ENCODE measurements at regions not wholly inside any gene's neighbourhood (a gene's known extent, or its start where the extent isn't known, plus 50 kb on each side); places are given as distances from the start of the nearest gene placed in this dataset.
A peak's percentile ranks its signal among the peaks of the same experiment; 100 is the strongest.
"Not testable (repeated sequence)": the region's sequence is repeated elsewhere in the genome, so short reads cannot be mapped to it uniquely, and the experiment has no call there.

DNA sequence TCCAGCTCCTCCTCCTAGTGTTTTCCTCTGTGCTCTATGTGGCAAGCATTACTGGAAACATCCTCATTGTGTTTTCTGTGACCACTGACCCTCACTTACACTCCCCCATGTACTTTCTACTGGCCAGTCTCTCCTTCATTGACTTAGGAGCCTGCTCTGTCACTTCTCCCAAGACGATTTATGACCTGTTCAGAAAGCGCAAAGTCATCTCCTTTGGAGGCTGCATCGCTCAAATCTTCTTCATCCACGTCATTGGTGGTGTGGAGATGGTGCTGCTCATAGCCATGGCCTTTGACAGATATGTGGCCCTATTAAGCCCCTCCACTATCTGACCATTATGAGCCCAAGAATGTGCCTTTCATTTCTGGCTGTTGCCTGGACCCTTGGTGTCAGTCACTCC is 64.0 kb downstream of the OR4F15 start:
- DNase-seq (ENCODE audit: low spot score); H3K4me3 ChIP-seq; H3K27ac ChIP-seq: not testable (repeated sequence)

DNA sequence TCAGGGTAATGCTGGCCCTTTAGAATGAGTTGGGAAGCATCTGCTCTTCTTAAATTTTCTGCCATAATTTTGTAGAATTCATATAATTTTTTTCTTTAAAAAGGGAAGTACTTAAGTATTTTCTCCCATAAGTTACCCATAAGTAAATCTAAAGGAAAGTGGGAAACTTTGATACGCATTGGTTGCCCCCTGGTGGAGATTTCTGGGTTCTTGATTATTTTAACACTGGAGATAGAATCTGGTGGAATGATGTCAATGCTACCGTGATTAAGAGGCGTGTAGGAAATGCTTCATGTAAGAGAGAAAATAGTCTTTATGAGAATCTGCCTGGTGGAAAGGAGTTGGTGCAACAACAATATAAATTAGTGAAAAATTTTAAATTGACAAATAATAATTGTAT is 65.6 kb downstream of the OR4F15 start:
- not testable (repeated sequence) for H3K27ac ChIP-seq; DNase-seq (ENCODE audit: low spot score); H3K4me3 ChIP-seq

DNA sequence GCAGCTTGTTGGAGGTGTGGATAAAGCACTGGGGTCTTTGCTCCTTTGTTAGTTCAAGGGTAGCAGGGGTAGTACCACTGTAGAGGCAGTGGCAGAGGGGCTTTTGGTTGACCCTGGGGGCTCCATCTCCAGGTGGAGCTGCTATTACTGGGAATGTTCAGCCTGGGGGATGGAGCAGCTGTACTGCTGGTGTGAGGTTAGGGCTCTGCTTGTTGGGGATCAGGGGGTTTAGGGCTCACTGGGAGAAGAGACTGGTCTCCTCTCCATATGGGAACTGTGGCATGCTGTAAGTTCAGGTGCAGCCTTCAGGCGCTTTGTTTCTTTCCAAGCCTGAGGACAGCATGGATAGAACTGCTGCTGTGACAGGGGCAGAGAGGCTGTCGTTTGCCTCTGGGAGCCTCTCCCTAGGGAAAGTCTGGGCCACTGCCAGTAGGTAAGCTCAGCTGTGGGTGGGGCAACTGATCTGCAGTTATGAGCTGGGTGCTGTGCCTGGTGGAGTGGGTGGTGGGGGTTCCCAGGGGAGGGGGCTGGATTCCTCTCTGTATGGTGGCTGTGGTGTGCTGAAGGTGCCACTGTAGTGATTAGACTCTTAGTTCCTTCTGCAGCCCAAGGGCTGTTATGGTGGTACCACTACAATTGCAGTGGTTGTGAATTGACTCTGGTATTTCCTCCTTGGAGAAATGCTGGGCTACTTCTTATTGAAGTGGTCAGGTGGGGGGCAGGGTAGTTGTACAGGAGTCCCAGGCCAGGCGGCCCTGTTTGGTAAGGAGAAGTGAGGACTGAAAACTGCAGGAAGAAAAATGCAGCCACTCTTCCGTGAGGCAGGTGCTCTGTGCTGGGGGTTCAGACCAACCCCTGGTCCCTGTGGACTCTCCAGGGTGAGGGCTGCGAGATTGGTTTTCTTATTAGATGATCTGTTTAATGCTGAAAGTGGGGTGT is 100.6 kb downstream of the OR4F15 start:
- H3K27ac ChIP-seq; DNase-seq (ENCODE audit: low spot score); H3K4me3 ChIP-seq: not testable (repeated sequence)

DNA sequence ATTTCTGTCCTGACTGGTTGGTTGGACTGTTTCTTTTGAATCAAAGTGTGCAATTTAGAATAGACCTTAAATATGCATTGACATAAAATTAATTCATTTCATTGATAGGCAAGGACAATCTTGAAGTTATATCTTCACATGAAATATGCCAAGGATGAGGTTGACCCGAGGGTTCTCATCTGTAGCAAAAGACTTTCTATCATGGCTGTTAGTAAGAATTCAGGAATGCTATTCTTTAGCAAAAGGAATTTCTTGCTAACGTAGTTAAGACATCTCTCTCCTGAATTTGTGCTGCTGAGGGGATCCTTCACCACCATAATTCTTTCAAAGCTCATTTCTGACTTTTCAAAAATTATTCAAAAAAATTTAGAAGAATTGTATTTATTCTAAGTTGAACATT is 112.6 kb downstream of the OR4F15 start:
- not testable (repeated sequence) for H3K4me3 ChIP-seq; DNase-seq (ENCODE audit: low spot score); H3K27ac ChIP-seq

DNA sequence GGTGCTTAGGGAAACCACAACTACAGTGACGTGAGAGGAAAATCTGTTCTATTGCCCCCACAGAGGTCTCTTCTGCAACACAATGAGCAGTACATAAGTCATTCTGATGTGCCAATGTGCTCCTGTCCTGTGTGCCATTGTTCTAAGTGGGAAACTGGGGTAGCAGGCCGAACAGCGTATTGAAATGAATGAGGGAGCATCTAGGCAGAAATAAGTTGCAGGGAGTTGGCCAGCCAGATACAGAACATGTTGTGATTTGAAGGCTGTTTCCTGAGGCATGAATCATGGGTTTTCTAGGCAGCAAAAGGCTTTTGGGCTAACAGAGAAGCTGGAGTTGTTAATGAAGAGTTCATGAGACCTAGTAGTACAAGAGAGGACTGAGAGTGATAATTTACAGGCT is 122.5 kb downstream of the OR4F15 start:
- not testable (repeated sequence) for DNase-seq (ENCODE audit: low spot score); H3K27ac ChIP-seq; H3K4me3 ChIP-seq

DNA sequence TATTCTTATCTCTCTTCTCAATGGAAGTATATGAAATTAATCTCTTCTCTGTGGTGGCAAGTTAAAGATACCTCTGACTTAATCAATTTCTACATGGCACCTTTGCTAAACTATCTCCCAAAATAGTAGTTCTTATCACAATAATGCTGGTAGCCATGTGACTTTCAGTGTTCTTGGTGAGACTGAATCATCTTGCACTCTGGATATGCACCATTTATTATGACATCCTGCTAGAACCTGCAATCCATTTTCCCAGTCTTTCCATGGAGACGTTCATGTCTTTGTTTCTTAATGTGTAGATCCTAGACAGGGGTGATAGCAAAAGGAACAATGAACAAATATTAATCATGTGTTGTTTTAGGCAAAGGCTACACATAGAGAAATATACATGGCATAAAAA is 125.4 kb downstream of the OR4F15 start:
- H3K27ac ChIP-seq; DNase-seq (ENCODE audit: low spot score); H3K4me3 ChIP-seq: not testable (repeated sequence)

DNA sequence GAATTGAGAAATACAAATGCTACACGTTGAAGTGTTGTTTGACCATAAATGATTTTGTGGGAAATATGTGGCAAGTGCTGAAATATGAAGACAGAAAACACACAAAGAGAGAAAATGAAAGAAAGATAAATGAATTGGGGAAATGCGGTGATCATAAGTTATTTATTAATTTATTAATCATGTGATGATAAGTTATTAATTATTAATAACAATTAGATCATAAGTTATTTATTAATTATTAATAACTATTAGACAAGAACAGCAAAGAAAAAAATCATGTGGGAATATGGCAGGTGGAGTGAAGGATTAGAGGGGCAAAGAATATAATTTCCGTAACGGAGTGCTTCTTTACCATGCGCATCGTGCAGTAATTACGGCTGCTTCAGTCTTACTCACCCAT is 126.6 kb downstream of the OR4F15 start:
- not testable (repeated sequence) for DNase-seq (ENCODE audit: low spot score); H3K4me3 ChIP-seq; H3K27ac ChIP-seq

DNA sequence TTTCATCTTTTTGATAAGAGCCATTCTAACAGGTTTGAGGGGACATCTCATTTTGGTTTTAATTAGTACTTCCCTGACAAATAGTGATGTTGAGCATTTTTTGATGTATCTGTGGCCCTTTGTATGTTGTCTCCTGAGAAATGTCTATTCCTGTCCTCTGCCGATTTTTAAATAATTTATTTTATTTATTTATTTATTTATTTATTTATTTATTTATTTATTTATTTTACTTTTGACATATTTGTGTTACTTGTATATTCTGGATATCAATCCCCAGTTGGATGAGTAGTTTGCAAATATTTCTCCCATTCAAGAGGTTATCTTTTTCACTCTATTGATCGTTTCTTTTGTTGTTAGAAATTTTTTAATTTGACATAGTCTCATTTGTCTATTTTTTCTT is 133.9 kb downstream of the OR4F15 start:
- not testable (repeated sequence) for H3K27ac ChIP-seq; H3K4me3 ChIP-seq; DNase-seq (ENCODE audit: low spot score)

DNA sequence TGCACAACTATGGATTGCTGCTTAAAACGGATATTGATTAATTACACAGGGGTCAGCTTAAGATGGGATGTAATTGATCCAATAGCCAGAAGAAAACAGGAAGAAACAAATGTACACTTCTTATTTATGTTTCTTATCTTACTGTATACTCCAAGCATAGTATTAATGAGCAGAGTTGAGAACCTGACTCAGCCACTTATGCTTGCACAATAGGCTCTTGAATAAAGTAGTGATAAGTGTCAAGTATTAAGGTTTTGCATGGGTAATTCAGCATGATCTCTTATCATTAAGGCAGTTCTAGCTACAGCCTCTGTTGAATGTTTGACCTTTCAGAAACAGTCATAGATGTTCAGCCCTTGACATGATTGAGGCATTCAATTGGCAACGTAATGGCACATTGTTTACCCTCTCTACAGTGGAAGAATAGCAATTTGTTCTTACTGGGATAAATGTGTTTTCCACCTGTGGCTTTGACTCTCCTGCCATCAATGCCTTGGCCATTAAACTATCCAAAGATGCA is 136.5 kb downstream of the OR4F15 start:
- H3K27ac ChIP-seq; DNase-seq (ENCODE audit: low spot score); H3K4me3 ChIP-seq: not testable (repeated sequence)

DNA sequence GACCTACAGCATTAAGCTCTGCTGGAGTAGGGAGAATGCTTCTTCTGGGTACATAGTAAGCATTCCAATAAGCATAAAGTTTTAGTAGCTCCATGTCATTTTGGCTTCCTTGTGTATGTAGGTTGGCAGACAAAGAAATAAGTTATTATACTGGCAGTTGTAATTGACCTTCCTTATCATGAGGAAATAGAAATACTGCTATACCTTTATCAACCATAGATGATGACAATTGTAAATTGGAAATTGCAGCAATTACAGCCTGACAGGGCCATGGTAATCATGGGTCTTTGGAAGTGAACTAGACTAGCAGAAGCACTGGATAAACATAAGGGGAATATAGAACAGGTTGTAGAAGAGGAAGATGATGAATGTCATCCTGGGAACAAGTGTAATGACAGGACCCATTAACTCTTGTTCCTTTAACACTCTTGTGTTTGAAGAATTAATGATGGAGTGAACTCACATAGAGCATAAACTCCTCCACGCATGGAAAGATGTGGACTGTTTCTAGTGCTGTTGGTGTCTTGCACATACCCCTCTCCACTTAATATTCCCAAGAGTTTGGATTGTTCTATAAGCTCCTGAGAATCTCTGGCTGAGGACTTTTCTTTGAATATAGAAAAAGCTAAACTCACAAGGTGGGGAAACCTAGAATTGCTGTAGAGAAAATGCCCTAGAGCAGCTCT is 137.5 kb downstream of the OR4F15 start:
- H3K4me3 ChIP-seq; H3K27ac ChIP-seq; DNase-seq (ENCODE audit: low spot score): not testable (repeated sequence)

DNA sequence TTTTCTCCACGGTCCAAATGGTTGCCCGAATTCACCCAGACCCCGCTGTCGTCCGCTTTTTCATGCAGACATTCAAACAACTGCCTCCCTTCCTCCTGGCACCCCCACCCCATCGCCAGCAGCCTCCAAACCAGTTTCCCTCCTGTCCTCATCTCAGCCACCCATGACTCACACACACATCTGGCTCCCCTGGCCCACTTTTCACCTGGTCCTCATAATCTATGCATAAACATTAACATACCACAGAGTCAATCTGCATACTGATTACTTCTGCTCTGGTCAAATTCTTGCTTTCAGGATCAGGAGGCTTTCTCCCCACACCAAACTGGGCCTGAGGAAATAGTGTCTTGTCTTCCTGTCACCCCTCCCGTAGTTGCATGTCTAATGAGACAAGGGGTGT is 142.0 kb downstream of the OR4F15 start:
- H3K4me3 ChIP-seq; DNase-seq (ENCODE audit: low spot score); H3K27ac ChIP-seq: not testable (repeated sequence)

DNA sequence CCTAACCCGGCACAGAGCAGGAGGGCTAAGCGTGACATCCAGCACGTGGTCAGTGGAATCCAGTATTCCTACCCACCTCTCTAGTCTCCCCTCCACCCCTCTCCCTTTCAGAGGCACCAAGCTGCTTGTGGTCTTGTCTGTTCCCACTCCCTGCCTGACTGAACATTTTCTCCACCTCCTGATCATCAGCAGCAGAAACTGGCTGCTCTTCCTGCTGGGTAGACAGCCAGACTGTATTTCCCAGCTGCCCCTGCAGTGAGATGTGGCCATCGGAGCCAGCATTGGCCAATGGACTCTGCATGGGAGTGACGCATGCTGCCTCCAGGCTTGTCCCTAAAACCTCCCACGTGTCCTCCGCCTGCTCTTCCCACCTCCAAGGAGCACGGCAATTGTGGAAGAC is 143.8 kb downstream of the OR4F15 start:
- DNase-seq (ENCODE audit: low spot score); H3K4me3 ChIP-seq; H3K27ac ChIP-seq: not testable (repeated sequence)

DNA sequence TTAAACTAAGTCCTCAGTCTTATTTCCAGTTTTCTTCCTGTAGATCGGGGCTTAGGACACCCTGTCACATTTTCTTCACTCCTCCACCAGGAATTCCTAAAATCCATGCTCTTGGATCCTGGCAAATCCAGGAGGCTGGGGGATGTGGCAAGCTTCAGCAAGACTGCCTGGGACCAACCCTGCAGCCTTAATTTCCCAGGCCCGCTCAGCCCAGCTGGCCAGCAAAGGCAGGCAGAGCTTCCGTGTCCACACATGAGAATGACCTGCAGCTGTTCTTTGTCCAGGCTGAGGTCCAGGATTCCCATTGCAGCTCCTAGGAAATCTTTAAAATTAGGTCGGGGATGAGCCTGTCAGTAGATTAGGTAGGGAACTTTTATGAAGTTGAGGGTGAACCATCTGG is 146.7 kb downstream of the OR4F15 start:
- DNase-seq (ENCODE audit: low spot score): peak; percentile 57

DNA sequence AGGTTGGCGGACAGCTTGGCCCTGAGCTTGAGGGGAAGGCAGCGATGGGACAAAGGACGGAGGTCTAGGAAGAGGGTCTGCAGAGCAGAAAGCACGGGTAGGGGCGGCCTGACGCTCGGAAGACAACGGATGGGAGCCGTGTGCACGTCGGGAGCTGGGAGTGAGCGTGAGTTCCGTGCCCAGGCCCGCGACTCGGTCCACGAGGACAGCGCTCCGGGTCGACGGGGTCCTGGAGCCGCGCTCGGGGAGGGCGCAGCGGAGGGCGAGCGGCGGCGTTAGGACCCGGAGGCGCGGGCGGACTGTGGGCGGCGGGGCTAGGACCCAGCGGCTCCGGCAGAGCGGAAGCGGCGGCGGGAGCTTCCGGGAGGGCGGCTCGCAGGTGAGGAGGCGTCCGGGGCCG is 149.3 kb downstream of the OR4F15 start:
- DNase-seq (ENCODE audit: low spot score); H3K27ac ChIP-seq; H3K4me3 ChIP-seq: not testable (repeated sequence)

More for the DNA sequence above, 146.7 kb downstream of the OR4F15 start:
- not testable (repeated sequence) for H3K4me3 ChIP-seq, H3K27ac ChIP-seq

DNA sequence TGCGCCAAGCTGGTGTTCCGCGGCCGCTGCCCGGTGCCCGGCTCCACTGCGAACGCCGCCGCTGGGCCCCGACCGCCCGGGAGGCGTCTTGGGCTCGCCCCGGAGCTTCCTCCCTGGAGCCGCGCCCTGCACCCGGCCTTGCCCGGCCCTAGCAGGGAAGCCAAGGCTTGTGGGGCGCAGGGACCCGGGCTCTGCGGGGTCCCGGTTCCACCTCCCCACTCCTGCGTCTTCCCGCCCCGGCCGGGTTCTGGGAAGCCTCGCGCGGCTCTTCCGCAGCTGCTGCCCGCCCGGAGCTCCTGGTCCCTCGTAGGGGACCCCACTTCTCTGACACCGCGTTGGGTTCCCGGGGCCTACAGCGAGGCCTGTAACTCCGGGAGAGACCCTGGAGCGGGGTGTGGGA is 149.8 kb downstream of the OR4F15 start:
- not testable (repeated sequence) for H3K27ac ChIP-seq; H3K4me3 ChIP-seq; DNase-seq (ENCODE audit: low spot score)

DNA sequence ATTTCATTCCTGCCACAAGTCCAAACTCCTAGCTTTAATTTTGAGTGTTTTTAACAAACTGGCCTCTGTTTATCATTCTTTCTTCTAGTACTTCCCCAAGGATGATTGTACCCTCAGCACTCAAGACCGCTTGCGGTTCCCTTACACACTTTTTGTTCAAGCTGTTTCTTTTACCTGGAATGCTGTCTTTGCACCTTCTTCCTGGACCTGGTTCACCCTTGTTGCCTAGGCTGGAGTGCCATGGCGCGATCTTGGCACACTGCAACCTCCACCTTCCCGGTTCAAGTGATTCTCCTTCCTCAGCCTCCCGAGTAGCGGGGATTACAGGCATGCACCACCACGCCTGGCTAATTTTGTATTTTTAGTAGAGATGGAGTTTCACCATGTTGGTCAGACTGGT is 151.7 kb downstream of the OR4F15 start:
- not testable (repeated sequence) for H3K4me3 ChIP-seq; DNase-seq (ENCODE audit: low spot score); H3K27ac ChIP-seq

DNA sequence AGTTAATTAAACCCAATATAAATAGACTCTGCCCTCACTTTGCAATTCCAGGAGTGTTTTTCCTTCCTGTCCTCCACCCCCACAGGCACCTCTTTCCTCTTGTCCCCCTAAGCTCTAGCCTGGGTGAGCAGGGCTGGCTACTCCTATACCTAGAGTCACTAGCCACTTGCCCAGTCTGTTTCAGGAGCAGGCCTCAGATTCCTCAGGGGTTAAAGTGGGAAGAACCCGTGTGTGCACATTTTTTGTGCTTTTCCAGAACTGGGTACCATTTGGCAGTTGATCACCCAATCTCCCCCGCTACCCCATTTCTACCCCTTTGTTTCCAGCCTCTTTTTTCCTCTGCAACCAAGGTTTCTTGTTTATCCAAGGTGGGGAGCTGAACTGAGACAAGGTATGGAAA is 153.4 kb downstream of the OR4F15 start:
- H3K27ac ChIP-seq, H3K4me3 ChIP-seq: not testable (repeated sequence)
- DNase-seq (ENCODE audit: low spot score): peak; percentile 26

DNA sequence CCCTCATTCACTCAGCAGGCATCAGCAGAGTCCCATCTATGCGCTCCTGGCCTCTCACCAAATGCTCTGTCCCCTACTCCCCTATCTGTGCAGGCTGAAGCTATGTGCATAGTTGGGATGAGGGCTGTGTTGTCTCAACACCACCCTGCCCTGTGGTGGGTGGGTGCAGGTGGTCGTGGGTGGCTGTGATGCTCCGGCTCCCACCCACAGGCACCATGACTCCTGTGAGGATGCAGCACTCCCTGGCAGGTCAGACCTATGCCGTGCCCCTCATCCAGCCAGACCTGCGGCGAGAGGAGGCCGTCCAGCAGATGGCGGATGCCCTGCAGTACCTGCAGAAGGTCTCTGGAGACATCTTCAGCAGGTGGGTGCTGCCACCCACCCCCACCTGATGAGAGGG is 153.9 kb downstream of the OR4F15 start:
- not testable (repeated sequence) for H3K27ac ChIP-seq, H3K4me3 ChIP-seq
- peak; percentile 73 for DNase-seq (ENCODE audit: low spot score)

DNA sequence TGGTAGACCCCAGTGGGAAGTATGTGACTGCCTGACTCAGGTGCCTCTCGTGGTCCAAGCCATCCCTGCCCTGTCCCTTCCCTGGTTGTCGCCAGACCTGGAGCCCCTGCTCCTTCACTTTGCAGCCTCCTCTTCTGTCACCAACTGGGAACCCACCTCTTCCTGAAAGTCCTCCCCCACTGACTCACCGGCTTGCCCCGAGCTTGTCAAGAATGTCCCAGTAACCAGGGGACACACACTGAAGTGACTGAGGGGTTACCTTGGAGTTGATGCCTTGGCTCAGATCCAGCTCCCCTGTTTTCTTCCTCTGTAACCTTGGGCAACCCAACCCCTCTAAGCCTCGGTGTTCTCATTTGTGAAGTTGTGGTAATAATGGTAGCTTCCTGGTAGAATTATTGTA is 155.4 kb downstream of the OR4F15 start:
- H3K4me3 ChIP-seq; H3K27ac ChIP-seq; DNase-seq (ENCODE audit: low spot score): not testable (repeated sequence)

DNA sequence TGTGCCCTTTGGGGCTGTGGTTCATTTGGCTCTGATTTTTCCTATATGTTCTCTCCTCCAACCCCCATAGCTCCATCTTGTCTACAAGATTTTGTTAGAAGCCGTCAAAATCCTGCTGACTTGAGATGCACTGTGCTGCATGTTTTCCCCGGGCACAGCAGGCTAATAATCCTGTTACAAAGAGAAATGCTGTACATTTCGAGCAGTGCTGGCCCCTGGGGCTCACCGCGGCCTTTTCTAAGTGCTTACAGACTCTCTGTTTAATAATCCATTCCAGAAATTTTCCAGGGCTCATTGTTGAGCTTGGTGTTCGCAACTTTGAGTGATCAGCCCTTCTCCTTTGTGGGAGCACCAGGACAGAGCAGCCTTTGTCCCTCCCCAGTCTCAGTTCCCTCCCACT is 158.6 kb downstream of the OR4F15 start:
- H3K27ac ChIP-seq; DNase-seq (ENCODE audit: low spot score); H3K4me3 ChIP-seq: not testable (repeated sequence)

All from coronary artery (tissue), 2 donors.